Esophagus (tissue), 2 donors: ENCODE measurements at regions not wholly inside any gene's neighbourhood (a gene's known extent, or its start where the extent isn't known, plus 50 kb on each side); places are given as distances from the start of the nearest gene placed in this dataset.

Experiments
- H3K27ac ChIP-seq, 2 donors: one replicate each; pipeline ENCODE4 v1.5.1; 2013; ENCODE audit warnings: low read depth in 2 of 2, mild to moderate bottlenecking in 2 of 2, inconsistent platforms in 1 of 2, low read length in 1 of 2, moderate library complexity in 1 of 2
- H3K27me3 ChIP-seq, 2 donors: one replicate each; pipeline ENCODE4 v1.6.1; 2013; ENCODE audit warnings: low read length in 2 of 2, control low read depth in 1 of 2, mild to moderate bottlenecking in 1 of 2; ENCODE audit not compliant: insufficient read depth in 2 of 2, control insufficient read depth in 1 of 2
- H3K36me3 ChIP-seq, 2 donors: one replicate each; pipeline ENCODE4 v1.6.1; 2013; ENCODE audit warnings: low read length in 1 of 2; ENCODE audit not compliant: control insufficient read depth in 2 of 2, insufficient read depth in 2 of 2
- H3K4me1 ChIP-seq, 2 donors: one replicate each; pipeline ENCODE4 v1.6.1; 2013; ENCODE audit warnings: low read length in 1 of 2; ENCODE audit not compliant: control insufficient read depth in 2 of 2, insufficient read depth in 2 of 2
- H3K4me3 ChIP-seq, 2 donors: one replicate each; pipeline ENCODE4 v1.5.1; 2013; ENCODE audit warnings: low read length in 2 of 2, mild to moderate bottlenecking in 2 of 2, low read depth in 1 of 2, moderate library complexity in 1 of 2
- H3K9me3 ChIP-seq, 2 donors: one replicate each; pipeline ENCODE4 v1.6.1; 2013; ENCODE audit warnings: mild to moderate bottlenecking in 2 of 2, low read depth in 1 of 2, low read length in 1 of 2, moderate library complexity in 1 of 2; ENCODE audit not compliant: control insufficient read depth in 2 of 2, insufficient read depth in 1 of 2
- WGBS, 2 donors: extraction: QIAGEN DNeasy Blood & Tissue Kit; methylation state at CpG; one replicate each; pipeline ENCODE4 v1.1.7; 2013; 5-methylcytosine and 5-hydroxymethylcytosine counted together
- donor health status: healthy with polysubstance abuse.
- donor health status: Bipolar disorder and iron deficiency.

DNA sequence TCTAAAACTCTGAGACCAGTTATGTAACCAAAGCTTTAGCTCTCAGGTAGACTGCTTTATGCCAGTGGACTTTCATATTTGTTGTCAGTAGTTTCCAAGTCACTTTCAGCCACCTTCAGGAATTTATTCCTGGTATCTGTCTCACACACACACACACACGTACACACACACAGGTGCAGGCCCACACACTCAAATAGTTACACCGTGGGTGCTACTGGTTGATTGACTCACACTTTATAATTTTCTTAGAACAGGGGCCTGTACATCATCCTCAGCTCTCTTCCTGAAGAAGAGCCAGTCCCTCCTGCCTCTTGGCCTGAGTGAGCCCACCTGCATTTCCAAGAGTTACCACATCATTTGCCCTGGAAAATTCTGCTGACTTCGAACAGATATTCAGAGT is 555.2 kb downstream of the SOX6 start:
- H3K9me3 ChIP-seq, result no peaks in the 10 kb centered on the region
- H3K4me3 ChIP-seq, result no peak overlapping the region
- H3K4me1 ChIP-seq, result peaks cover 0 to 4% of the 10 kb centered on the region in 2 donors
- H3K27me3 ChIP-seq, result no peaks in the 10 kb centered on the region
- WGBS, 2 donors, result 76 to 82% methylated on average over 3 of the region's 3 CpGs
- H3K27ac ChIP-seq, result no peak overlapping the region
- H3K36me3 ChIP-seq, result no peaks in the 10 kb centered on the region

- H3K9me3 ChIP-seq, result no peaks in the 10 kb centered on the region
- H3K36me3 ChIP-seq, result no peaks in the 10 kb centered on the region
- H3K4me3 ChIP-seq, result no peak overlapping the region
- H3K27me3 ChIP-seq, result no peaks in the 10 kb centered on the region
- no peak overlapping the region for H3K27ac ChIP-seq
- WGBS, 2 donors, result 81 to 84% methylated on average over 5 of the region's 5 CpGs
- H3K4me1 ChIP-seq, result peaks cover 0 to 4% of the 10 kb centered on the region in 2 donors
These were observed 554.7 kb downstream of the SOX6 start for GRCh38 chr11:15801616-15802015.

- Histone ChIP-seq H3K27me3 (no peaks in the 10 kb centered on the region), H3K36me3 (no peaks in the 10 kb centered on the region), H3K27ac (no peak overlapping the region), H3K9me3 (no peaks in the 10 kb centered on the region), H3K4me1 (no peaks in the 10 kb centered on the region), H3K4me3 (no peak overlapping the region)
- 74 to 79% methylated on average over 1 of the region's 1 CpG for WGBS, 2 donors
These were observed 550.6 kb downstream of the SOX6 start for GRCh38 chr11:15805726-15806125.

DNA sequence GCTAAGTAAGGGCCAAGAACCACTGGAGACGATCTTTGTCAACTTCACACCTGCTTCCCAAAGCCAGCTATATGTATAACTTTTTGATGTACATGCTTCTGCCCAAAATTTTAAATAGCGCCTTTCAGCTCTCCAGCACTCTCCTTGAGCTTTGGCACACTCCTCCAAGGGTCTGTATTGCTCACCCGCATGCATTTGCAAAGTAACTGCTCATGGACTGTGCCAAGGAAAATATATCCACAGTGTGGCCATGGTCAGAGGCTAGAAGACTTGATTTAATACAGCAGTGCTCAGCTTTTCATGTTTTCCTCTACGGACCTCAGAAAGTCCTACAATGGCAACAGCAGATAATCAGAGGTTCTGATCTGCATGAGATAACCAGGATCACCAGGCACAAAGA is 550.1 kb downstream of the SOX6 start:
- Histone ChIP-seq H3K27me3 (no peaks in the 10 kb centered on the region), H3K4me1 (no peaks in the 10 kb centered on the region), H3K4me3 (no peak overlapping the region), H3K36me3 (no peaks in the 10 kb centered on the region), H3K9me3 (no peaks in the 10 kb centered on the region), H3K27ac (no peak overlapping the region)
- WGBS, 2 donors, result 93 to 94% methylated on average over 4 of the region's 4 CpGs

DNA sequence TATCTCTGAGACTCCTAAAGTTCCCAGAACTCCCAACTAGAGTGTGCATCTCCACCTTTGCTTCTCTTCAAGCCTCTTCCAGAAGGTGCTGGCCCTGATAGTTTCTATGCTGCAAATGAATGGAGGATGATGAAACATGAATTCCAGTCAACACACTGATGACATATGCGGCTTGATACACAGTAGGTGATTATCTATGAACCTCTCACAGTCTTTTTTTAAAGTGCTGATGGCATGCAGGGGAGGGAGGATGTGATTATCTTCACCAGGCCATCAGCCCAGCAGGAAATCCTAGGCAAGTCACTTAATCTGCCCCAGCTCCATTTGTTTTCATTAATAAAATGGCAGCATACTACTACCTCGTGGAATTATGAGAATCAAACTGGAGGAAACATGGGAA is 548.5 kb downstream of the SOX6 start:
- Histone ChIP-seq H3K27me3 (no peaks in the 10 kb centered on the region), H3K27ac (no peak overlapping the region), H3K36me3 (no peaks in the 10 kb centered on the region), H3K4me1 (no peaks in the 10 kb centered on the region), H3K4me3 (no peak overlapping the region), H3K9me3 (no peaks in the 10 kb centered on the region)
- 84 to 85% methylated on average over 2 of the region's 2 CpGs for WGBS, 2 donors

DNA sequence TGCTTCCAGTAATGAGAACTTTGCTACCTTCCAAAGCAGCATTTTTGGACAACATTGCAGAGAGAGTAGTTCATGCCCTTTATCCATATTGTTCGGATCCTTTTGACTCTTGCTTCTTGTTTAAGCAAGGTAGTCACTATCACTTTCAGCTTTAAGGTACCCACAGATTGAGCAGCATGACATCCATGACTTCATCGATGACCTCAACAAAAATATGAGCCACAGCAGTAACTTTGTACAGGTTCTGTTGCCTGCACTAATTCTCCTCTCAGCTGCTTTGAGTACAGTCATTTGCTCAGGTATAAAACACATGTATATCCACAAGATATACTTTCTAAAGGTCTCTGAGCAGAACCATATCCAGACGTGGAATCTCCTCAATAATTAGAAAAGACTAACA is 546.3 kb downstream of the SOX6 start:
- 83 to 94% methylated on average over 3 of the region's 3 CpGs for WGBS, 2 donors
- Histone ChIP-seq H3K9me3 (no peaks in the 10 kb centered on the region), H3K4me1 (no peaks in the 10 kb centered on the region), H3K27me3 (no peaks in the 10 kb centered on the region), H3K4me3 (no peak overlapping the region), H3K36me3 (no peaks in the 10 kb centered on the region), H3K27ac (no peak overlapping the region)

GRCh38 chr11:15810525-15810924 is 545.8 kb downstream of the SOX6 start:
- Histone ChIP-seq H3K4me1 (no peaks in the 10 kb centered on the region), H3K4me3 (no peak overlapping the region), H3K36me3 (no peaks in the 10 kb centered on the region), H3K27me3 (no peaks in the 10 kb centered on the region), H3K27ac (no peak overlapping the region), H3K9me3 (no peaks in the 10 kb centered on the region)
- 68 to 72% methylated on average over 2 of the region's 2 CpGs for WGBS, 2 donors

DNA sequence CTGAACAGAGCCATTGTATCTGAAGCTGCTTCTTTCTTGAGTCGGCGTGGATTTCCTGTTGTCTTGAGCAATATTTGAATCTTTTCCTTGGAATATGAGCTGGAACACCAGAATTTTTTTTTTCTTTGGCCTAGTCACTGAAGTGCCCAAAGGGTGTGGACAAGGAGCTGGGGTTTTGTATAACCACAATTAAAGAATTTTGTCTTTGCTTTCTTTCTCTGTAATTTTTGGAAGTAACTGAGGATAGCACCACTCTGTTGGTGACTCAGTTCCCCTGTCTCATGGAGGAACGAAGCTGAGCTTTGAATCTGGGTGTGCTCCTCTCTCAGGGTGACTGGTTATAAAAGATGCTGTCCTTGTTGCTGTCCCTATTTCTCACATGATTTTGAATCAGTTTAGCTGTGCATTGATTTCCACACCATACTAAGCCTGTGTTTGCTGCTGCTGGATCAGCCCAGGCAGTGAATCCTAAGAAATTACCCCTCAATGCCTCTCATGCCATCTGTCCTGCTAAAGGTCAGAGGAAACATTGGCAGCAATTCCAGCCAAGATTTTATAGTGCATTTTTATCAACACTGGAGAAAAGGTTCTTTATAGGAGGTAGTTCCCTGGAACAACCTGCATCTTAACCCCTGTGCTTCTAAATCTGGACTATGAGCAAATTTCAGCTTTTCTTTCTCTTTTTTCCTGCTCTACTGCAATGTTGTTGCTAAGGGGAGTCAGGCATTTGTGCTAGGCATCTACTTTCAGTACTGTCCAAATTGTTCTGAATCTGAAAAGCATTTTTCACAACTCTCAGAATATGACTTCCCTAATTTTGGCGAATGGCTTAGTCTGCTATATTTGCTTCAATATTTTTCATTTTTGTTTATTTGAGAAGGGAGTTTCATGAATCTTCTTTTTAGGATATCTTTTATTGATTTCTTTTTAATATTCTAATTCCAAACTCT is 540.8 kb downstream of the SOX6 start:
- Histone ChIP-seq H3K27ac (no peak overlapping the region), H3K27me3 (no peaks in the 10 kb centered on the region), H3K36me3 (no peaks in the 10 kb centered on the region), H3K4me1 (no peaks in the 10 kb centered on the region), H3K4me3 (no peak overlapping the region), H3K9me3 (no peaks in the 10 kb centered on the region)
- WGBS, 2 donors, result 68 to 71% methylated on average over 4 of the region's 4 CpGs

DNA sequence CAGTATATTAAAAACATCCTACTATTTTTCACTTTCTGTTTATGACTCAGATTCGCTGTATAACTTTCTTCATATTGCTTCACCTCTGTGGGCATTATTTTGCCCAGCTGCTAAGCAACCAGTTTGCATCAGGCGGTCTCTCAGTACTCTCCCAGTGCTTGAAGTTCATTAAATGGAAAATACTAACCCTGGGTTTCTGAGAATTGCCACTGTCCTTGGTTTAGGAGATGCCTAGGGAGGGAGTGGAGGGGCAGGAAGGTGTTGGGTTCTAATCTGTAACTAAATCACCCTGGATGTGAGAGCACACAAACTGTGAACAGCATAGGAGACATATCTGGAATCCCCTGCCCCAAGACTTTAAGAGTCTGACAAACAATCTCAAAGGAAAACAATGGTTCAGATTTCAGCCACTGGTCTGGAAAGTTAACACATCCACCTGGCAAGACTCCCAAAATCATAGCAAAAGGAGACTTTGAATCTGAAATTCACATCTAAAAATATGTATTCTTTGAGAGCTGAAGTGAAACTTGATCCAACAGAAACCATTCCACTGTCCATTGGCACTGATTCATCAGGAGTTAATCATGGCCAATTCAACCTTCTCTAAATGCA is 540.0 kb downstream of the SOX6 start:
- H3K4me3 ChIP-seq, result no peak overlapping the region
- H3K27me3 ChIP-seq, result no peaks in the 10 kb centered on the region
- WGBS, 2 donors, result 49 to 53% methylated on average over 2 of the region's 2 CpGs
- H3K36me3 ChIP-seq, result no peaks in the 10 kb centered on the region
- peak overlapping the region in 1 of 2 donors; percentile 4 for H3K27ac ChIP-seq
- H3K9me3 ChIP-seq, result no peaks in the 10 kb centered on the region
- no peaks in the 10 kb centered on the region for H3K4me1 ChIP-seq

DNA sequence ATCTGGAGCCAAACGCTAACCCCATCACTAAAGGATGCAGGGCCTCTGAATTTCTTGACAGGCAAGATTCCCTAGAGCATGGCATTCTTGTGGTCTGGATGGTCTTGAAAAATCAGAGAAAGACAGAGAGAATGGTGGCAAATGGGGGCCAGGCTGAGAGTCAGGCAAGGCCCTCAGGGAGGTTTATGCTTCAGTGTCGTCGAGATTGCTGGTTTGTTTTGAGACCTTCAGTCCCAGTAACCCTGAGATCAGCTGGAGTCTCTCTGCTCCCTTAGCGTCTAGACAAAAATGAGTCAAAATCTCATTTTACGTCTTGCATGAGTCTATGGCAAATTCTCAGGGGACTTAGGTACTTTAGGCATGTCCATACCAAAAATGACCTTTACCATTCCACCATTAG is 539.3 kb downstream of the SOX6 start:
- WGBS, 2 donors, result 87 to 90% methylated on average over 5 of the region's 5 CpGs
- H3K4me1 ChIP-seq, result no peaks in the 10 kb centered on the region
- no peaks in the 10 kb centered on the region for H3K27me3 ChIP-seq
- H3K36me3 ChIP-seq, result no peaks in the 10 kb centered on the region
- H3K9me3 ChIP-seq, result no peaks in the 10 kb centered on the region
- no peak overlapping the region for H3K27ac ChIP-seq
- no peak overlapping the region for H3K4me3 ChIP-seq
